Adipose tissue (tissue), 3 donors: ENCODE measurements at regions not wholly inside any gene's neighbourhood (a gene's known extent, or its start where the extent isn't known, plus 50 kb on each side); places are given as distances from the start of the nearest gene placed in this dataset.

Source experiments
- H3K27ac ChIP-seq: one replicate; pipeline ENCODE4 v1.5.1; 2013; ENCODE audit warnings: low read depth, low read length
- WGBS, 3 donors: extraction: QIAGEN DNeasy Blood & Tissue Kit; methylation state at CpG; one replicate each; pipeline ENCODE4 v1.1.7; 2013; 5-methylcytosine and 5-hydroxymethylcytosine counted together
- donor health status: healthy with polysubstance abuse.
- donor health status: Bipolar disorder and iron deficiency.
- donor health status: healthy.

DNA sequence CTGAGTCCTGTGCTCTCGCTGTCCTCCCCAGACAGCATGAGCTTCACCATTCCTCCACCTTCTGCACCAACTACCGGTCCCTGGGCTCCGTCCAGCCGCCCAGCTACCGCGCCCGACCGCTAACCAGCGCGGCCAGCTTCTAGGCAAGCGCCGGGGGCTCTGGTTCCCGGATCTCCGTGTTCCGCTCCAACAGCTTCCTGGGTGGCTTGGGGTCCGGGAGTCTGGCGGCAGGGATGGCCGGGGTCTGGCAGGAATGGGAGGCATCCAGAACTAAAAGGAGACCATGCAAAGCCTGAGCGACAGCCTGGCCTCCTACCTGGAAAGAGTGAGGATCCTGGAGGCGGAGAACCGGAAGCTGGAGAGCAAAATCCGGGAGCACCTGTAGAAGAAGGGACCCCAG lies 613.1 kb upstream of the PTGER4 start:
- H3K27ac ChIP-seq = no peak overlapping the region
- WGBS, 3 donors = 96 to 97% (median 97%) methylated on average over 22 of the region's 22 CpGs

DNA sequence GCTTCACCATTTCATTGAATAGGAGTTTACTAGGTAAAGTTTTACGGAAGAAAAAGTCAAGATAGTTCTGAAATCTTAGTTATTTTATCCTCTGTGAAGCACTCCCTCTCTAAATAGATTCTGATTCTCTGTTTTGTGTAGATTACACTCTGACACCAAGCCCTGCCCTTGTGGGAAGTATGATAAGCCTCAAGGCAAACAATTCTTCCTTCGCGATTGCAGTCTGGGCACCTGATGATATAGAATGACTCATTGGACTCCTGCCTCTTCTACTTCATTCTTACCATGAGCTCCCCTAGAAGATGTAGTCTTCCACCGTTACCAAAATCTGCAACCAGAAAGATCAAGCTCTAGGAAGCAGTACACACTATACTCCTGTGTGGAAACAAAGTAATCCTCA lies 626.9 kb upstream of the PTGER4 start:
- H3K27ac ChIP-seq = no peak overlapping the region
- WGBS, 3 donors = 59 to 84% (median 70%) methylated on average over 4 of the region's 4 CpGs

DNA sequence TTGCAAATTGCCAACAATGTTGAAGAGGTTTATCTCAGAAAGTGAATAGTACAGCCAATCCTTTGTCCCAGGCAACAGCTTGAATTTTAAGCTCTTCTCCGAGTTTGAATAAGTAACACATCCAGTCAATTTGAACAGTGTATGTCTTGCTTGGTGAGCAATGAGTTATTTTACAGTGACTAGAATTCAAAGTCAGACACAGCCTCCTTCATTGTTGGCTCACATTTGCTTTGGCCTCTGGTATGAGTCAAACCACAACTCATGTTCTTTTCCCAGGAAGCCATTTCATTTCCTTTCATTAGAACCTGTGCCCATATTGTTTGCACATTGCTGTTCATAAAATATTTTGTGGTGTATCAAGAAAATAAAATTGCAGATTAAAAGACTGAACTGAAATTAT lies 622.0 kb upstream of the DAB2 start:
- no peak overlapping the region for H3K27ac ChIP-seq
- 73 to 82% (median 81%) methylated on average over 1 of the region's 1 CpG for WGBS, 3 donors

DNA sequence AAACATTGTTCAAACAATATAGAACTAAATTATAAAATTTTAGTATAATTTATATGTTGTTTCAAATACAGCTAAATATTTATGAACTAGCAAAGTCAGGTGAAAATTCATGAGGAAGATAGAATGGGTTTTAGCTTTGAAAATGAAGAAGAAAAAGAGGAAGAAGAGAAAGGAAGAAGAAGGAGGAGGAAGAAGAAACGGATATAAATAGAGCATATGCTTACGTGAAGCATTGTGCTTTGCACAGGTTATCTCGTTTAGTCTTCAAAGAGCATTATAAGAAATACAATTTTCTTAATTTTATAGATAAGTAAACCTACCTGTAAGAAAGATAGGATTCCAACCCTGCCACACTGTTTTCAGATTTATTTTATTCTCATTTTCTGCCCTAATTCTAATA lies 620.6 kb upstream of the DAB2 start:
- H3K27ac ChIP-seq = no peak overlapping the region
- WGBS, 3 donors = 52 to 79% (median 70%) methylated on average over 3 of the region's 3 CpGs

DNA sequence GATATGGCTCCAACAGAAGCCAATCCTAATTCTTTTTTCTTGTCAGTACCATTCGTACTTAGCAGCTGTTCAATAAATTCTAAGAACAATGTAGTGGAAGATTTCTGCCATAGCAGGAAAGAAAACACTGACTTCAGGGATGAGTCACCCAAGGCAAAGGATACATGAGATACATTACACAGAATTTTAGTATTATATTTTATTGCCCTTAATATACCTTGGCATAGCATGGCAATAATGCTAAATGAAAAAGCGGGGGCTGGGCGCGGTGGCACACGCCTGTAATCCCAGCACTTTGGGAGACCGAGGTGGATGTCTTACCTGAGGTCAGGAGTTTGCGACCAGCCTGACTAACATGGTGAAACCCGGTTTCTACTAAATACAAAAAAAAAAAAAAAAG lies 619.1 kb upstream of the DAB2 start:
- no peak overlapping the region for H3K27ac ChIP-seq
- WGBS, 3 donors = 91 to 95% (median 95%) methylated on average over 8 of the region's 8 CpGs

DNA sequence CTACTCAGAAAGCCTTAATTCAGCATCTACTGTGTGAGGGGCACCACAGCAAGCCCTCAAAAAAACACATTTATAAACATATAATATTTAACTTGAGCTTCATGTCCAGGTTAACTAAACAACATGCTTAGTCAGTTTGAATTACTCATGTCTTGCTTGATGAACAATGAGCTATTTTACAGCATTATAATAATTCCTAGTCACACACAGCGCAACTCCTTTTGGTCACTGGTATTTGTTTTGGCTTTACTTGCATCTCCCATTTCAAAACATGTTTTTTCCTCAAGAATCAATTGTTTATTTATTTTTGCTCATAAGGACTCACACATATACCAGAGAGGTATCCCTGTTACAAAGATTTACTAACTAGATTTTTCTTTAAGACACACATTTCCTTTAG lies 616.7 kb upstream of the DAB2 start:
- no peak overlapping the region for H3K27ac ChIP-seq
- WGBS, 3 donors = 95 to 97% (median 97%) methylated on average over 1 of the region's 1 CpG

DNA sequence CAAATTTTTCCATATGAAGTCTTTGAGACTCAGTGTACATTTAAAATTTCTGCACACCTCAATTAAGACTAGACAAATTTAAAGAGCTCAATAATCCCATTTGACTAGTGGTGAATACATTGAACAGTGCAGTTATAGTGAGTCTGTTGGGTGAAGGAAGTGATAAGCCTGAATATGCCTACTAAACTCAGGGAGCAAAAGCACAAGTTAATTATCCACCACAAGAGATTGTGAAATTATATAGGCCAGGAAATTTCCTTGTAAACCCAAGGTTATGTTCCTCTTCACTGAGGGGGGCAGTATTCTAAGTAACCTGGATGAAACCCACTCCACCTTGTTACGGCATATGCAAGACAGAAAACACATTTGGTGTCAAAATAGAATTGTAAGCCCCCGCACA lies 612.9 kb upstream of the DAB2 start:
- 93 to 97% (median 95%) methylated on average over 2 of the region's 2 CpGs for WGBS, 3 donors
- no peak overlapping the region for H3K27ac ChIP-seq

DNA sequence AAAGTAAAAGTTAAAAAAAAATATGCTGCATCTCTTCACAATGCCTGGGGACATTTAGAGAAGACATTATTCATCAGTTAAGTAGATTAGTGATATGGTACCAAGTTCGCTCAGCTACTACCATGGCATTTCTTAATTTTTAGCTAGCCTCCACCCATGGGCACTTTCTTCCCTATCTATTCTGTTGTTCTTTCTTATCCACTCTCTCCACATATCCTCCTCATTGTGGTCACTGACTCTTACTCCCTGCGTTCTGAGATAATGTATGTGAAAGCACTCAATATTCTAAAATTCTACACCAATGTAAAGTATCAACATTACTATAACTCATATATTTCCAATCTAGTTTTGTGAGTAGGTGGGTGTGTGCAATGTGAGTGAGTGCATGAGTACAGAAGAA lies 609.7 kb upstream of the DAB2 start:
- WGBS, 3 donors = 91 to 93% (median 93%) methylated on average over 2 of the region's 2 CpGs
- H3K27ac ChIP-seq = no peak overlapping the region

DNA sequence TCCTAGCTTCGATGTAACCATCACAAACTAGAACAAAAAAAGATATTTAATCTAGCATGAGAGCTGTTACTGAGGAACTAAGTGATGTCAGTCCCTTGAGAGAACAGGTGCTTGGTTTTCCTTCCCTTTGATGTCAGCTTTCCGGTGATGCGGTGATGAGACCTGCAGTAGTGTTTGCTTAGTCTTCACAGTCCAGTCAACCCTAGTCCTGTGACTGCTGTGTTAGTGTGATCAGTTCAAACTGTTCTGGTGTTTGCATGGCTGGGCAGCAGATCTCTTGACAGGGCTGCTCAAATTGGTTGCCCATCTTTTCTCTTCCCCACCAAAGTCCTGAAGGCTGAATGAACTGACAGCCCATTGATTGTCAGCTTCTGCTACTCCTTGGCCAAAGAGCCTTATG lies 608.6 kb upstream of the DAB2 start:
- 72 to 79% (median 76%) methylated on average over 3 of the region's 3 CpGs for WGBS, 3 donors
- no peak overlapping the region for H3K27ac ChIP-seq

DNA sequence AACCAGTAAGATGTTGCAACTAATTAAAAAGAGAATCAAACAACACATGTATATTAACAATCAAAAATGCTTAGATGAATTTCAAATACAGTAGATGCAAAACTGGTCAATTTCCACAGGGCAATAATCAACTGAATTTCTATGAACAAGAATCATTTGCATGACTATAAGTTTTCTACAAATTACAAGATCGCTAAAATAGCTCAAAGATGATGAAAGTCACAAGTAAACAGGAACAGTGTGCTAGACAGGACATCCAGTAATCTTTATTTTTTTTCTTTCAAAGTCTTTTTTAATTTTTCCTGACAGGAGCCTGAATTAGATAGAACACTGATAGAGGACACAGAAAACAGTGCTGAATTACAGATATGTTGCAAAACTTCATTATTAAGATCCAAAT lies 608.2 kb upstream of the DAB2 start:
- WGBS, 3 donors = 83 to 91% (median 87%) methylated on average over 1 of the region's 1 CpG
- H3K27ac ChIP-seq = no peak overlapping the region

DNA sequence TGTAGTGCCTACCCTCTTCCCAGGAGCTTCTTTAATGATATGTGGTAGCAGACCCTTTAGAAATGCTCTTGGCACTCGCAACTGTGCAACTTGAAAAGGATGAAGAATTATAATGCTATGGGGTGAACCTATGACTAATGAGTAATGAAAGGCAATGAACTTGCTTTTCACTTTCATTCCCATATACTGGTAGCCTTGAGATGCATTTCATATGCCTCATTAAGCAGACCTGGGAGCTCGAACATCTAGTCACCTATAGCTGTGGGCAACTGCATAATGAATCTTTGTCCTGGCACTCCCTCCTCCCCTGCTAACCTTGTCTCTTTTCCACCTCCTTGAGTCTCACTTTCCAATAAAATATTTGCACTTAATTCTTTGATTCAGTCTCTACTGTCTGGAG lies 605.9 kb upstream of the DAB2 start:
- 72 to 82% (median 77%) methylated on average over 2 of the region's 2 CpGs for WGBS, 3 donors
- H3K27ac ChIP-seq = no peak overlapping the region

DNA sequence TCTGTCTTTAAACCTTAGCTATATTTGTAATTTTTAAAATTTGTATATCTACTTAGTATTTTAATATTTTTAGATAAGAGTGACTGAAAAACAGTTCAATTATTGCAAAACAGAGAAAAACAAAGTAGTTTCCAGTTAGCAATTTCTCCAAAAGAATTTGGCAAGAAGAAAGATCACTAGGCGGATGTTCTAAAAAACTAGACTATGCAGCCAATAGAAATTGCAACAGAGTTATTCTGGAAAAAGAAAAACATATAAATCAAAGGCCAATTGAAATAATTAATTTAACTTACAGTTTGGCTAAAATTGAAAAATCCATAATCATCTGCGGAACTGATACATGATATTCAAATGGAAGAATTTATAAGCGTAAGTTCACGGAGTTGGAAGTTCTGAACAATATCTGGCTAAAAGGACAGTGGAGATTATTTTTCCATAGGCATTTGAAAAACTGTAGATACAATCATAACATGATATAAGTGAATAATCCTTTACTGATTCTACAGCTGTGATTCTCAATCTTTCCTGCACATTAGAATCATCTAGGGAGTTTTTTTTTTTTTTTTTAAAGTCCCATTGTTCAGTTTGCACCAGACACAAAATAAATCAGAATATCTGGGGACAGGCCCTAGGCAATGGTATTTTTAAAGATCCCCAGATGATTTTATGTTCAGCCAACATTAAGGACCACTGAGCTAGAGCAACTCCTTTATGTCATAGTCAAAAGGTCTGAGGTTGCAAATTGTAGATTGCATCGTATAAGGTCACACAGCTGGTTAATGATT lies 605.1 kb upstream of the DAB2 start:
- no peak overlapping the region for H3K27ac ChIP-seq
- WGBS, 3 donors = 54 to 81% (median 65%) methylated on average over 5 of the region's 5 CpGs

DNA sequence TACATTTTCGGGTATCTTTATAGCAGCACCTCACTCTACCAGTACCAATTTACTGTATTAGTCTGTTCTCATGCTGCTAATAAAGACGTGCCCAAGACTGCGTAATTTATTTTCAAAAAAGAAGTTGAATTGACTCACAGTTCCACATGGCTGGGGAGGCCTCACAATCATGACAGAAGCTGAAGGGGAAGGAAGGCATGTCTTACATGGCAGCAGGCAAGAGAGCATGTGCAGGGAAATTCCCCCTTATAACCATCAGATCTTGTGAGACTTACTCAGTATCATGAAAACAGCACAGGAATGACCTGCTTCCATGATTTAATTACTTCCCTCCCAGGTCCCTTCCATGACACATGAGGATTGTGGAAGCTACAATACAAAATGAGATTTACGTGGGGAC lies 602.6 kb upstream of the DAB2 start:
- no peak overlapping the region for H3K27ac ChIP-seq
- 87 to 92% (median 90%) methylated on average over 4 of the region's 4 CpGs for WGBS, 3 donors

DNA sequence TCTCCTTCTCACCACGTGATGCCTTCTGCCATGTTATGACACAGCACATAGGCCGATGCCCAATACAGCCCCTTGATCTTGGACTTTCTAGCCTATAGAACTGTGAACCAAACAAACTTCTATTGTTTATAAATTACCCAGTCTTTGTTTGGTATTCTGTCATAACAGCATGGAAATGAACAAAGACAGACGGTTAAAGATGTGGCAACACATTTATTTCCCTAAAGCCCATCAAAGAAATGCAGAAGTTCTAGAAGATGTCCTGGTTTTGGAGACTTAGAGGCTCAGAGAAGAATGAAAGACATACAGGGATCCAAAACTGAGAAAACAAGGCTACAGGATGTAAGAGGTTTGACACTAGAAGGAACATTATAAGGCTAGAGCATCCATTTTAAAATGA lies 600.8 kb upstream of the DAB2 start:
- no peak overlapping the region for H3K27ac ChIP-seq
- WGBS, 3 donors = 61 to 91% (median 82%) methylated on average over 3 of the region's 3 CpGs

DNA sequence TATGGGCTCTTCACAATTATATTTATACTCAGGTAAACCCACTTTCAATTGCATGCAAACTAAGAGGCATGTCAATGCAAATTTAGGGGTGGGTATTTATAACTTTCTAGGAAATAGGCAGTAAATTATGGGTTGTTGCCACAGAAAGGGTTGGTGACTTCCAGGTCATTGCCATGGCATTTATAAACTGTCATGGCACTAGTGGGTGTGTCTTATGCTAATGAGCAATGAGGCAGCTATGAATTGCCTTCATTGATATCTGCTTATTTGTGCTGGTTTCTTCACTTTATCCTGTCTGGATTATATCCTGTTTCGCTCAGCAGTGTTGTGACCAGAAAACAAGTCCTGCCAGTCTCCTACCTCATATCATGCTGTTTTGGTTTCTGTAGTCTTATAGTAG lies 597.3 kb upstream of the DAB2 start:
- 93 to 94% (median 94%) methylated on average over 1 of the region's 1 CpG for WGBS, 3 donors
- no peak overlapping the region for H3K27ac ChIP-seq

DNA sequence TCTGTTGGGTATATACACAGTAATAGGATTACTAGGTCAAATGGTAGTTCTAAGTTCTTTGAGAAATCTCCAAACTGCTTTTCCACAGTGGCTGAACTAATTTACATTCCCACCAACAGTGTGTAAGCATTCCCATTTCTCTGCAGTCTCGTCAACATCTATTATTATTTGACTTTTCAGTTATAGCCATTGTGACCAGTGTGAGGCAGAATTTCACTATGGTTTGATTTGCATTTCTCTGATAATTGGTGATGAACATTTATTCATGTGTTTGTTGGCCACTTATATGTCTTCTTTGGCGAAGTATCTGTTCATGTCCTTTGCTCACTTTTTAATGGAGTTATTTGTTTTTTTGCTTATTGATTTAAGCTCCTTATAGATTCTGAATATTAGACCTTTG lies 596.2 kb upstream of the DAB2 start:
- 72 to 81% (median 81%) methylated on average over 2 of the region's 2 CpGs for WGBS, 3 donors
- no peak overlapping the region for H3K27ac ChIP-seq

DNA sequence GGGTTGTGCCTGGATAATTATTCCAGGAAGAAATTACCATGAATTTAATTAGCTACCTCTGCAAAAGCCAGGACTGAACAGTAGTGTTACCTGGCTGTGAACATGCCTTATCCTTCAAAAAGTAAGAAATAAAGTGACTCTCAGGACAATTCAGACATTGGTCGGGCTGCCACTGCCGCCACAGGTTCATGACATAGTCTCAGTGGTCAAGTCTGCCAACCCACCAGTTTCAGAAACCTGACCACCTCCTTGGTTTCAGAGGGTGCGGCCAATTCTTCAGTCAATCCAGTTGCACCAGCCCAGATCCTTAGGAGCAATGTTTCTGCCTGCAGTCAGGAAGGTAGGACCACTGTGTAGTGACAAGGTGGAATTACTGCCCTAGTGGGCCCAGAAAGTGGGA lies 593.1 kb upstream of the DAB2 start:
- no peak overlapping the region for H3K27ac ChIP-seq
- WGBS, 3 donors = 92 to 97% (median 95%) methylated on average over 3 of the region's 3 CpGs

DNA sequence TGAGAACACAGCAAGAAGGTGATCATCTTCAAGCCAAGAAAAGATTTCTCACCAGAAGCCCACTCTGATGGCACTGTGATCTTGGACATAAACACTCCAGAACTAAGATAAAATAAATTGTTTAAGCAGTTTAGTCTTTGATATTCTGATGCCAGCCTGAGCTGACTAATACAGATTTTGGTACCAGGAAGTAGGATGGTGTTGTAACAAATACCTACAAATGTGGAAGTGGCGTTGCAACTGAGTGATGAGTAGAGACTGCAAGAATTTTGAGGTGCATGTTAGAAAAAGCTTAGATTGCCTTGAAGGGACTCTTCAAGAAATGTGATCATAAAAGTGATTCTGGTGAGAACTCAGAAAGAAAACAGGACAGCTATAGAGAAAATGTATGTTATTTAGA lies 592.4 kb upstream of the DAB2 start:
- 56 to 85% (median 59%) methylated on average over 1 of the region's 1 CpG for WGBS, 3 donors
- H3K27ac ChIP-seq = no peak overlapping the region

DNA sequence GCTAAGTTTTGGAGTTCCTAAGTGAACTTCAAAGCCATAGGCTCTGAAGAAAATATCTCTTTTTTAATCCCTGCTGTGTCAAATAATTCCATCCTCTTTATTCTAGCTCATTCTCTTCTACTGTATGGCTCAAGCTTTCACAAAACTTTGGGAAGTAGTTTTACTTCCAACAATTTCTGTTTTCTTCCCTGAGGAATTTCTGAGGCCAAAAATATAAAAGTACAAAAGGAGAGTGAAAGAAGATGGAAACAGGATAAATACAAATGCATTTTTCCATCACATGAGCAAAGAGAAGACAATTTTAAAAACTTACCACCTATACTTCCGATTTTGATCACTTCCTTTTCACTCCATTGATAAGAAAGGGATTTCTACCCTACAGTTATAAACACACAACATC lies 585.7 kb upstream of the DAB2 start:
- WGBS, 3 donors = 61 to 83% (median 69%) methylated on average over 1 of the region's 1 CpG
- no peak overlapping the region for H3K27ac ChIP-seq

DNA sequence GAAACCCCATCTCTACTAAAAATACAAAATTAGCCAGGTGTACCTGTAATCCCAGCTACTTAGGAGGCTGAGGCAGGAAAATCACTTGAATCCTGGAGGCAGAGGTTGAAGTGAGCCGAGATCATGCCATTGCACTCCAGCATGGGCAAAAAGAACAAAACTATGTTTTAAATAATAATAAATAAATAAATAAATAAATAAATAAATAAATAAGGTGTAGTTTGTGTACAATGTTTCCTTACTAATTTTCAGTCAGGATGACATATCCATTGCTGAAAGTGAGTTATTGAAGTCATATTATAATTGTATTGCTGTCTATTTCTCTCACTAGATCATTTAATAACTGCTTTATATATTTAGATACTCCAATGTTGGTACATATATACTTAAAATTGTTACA lies 581.5 kb upstream of the DAB2 start:
- H3K27ac ChIP-seq = no peak overlapping the region
- WGBS, 3 donors = 94 to 97% (median 96%) methylated on average over 1 of the region's 1 CpG

DNA sequence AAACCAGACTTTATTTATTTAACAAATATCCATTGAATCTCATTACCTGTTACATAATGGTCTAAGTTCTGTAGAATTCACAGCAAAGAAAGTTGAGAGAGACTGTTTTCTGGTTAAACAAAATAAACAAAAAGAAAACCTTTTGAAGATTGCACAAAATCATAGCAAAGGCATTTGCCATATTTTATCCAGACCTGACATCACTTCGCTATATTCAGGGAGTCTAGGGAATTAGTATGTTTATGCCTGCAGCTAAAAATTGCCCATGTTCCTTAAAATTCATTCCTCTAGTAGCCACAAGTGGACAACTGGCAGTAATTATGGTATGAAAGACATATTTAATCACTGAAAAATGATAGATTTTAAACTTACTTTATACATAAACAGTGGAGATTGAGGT lies 577.0 kb upstream of the DAB2 start:
- WGBS, 3 donors = 57 to 89% (median 79%) methylated on average over 1 of the region's 1 CpG
- no peak overlapping the region for H3K27ac ChIP-seq
